ENCODE measurements at regions not wholly inside any gene's neighbourhood (a gene's known extent, or its start where the extent isn't known, plus 50 kb on each side); places are given as distances from the start of the nearest gene placed in this dataset.

GRCh38 chr1:157195521-157196244, 57.5 kb upstream of the ETV3 start:
- TF ChIP-seq POLR2A (IDR thresholded peaks at IDR 0.05): no peak
- TF ChIP-seq CTCF (IDR thresholded peaks at IDR 0.05 in 8 of 11, conservative IDR thresholded peaks at IDR 0.05 in 3 of 11): no peak

Measured in spleen (tissue), 7 donors.